Prostate gland (tissue), 2 donors: ENCODE measurements at regions not wholly inside any gene's neighbourhood (a gene's known extent, or its start where the extent isn't known, plus 50 kb on each side); places are given as distances from the start of the nearest gene placed in this dataset.

Experiments
- DNase-seq: peaks from one replicate; pipeline ENCODE4 v3.0.0-alpha.2; 2019; ENCODE audit warnings: low spot score
- H3K27ac ChIP-seq, 2 donors: fragments of 200-600 bp; sonication (generic); 2 replicates each; pipeline ENCODE4 v1.5.1; 2017 to 2019
- H3K27me3 ChIP-seq: fragments of 200-600 bp; sonication (generic); replicated peaks from 2 replicates; pipeline ENCODE4 v1.5.1; 2019; ENCODE audit not compliant: insufficient read depth
- H3K36me3 ChIP-seq, 2 donors: fragments of 200-600 bp; sonication (generic); 1 replicate in 1 of 2; 2 replicates in 1 of 2; pipeline versions ENCODE4 v1.5.1 to v1.8.1; 2017 to 2019
- H3K4me1 ChIP-seq: fragments of 200-600 bp; sonication (generic); replicated peaks from 2 replicates; pipeline ENCODE4 v1.5.1; 2019
- H3K4me3 ChIP-seq, 2 donors: fragments of 200-600 bp; sonication (generic); 2 replicates each; pipeline ENCODE4 v1.5.1; 2017 to 2019
- H3K9me3 ChIP-seq: fragments of 200-600 bp; sonication (generic); 2 replicates; pipeline ENCODE4 v1.5.1; 2017
- CTCF ChIP-seq, 4 experiments: fragments of 200-600 bp in 2 of 4; fragments of 450-650 bp in 2 of 4; sonication (generic) in 2 of 4; IDR thresholded peaks; 1 replicate in 3 of 4; 2 replicates in 1 of 4; pipeline ENCODE4 v1.5.1; 2016 to 2019; ENCODE audit warnings: antibody characterized with exemption in 4 of 4, mild to moderate bottlenecking in 2 of 4, moderate library complexity in 2 of 4
- POLR2A ChIP-seq: fragments of 450-650 bp; IDR thresholded peaks from one replicate; pipeline ENCODE4 v1.6.1; 2016; ENCODE audit warnings: antibody characterized with exemption, mild to moderate bottlenecking
- POLR2AphosphoS5 ChIP-seq: sonication (generic); formaldehyde crosslinking; IDR thresholded peaks from one replicate; pipeline ENCODE4 v1.6.1; 2017; ENCODE audit warnings: antibody characterized with exemption
- WGBS: methylation state at CpG from one replicate; pipeline ENCODE4 v1.1.5; 2018; 5-methylcytosine and 5-hydroxymethylcytosine counted together
- intact Hi-C: fragments of 100-400 bp; cut with DNase I; formaldehyde crosslinking; loops from one replicate; pipeline ENCODE4 v1.14.2; 2022

GRCh38 chr19:28456708-28457320 is 756.1 kb downstream of the UQCRFS1 start:
- TF ChIP-seq POLR2A (no peak), POLR2AphosphoS5 (no peak), CTCF (IDR thresholded peaks at IDR 0.05) (no peak)
- Histone ChIP-seq H3K27me3 (no peaks in the 10 kb centered on the region), H3K4me3 (no peak overlapping the region), H3K9me3 (no peaks in the 10 kb centered on the region), H3K4me1 (no peaks in the 10 kb centered on the region), H3K27ac (no peak overlapping the region), H3K36me3 (no peaks in the 10 kb centered on the region)
- intact Hi-C loops, result no loop called here
- DNase-seq, result no peak
- 68% methylated on average over 5 of the region's 5 CpGs for WGBS

- Histone ChIP-seq H3K27me3 (no peaks in the 10 kb centered on the region), H3K9me3 (no peaks in the 10 kb centered on the region), H3K27ac (no peak overlapping the region), H3K4me1 (no peaks in the 10 kb centered on the region), H3K36me3 (no peaks in the 10 kb centered on the region), H3K4me3 (no peak overlapping the region)
- intact Hi-C loops, result no loop called here
- WGBS, result 56% methylated on average over 4 of the region's 4 CpGs
- TF ChIP-seq POLR2A, result no peak
- TF ChIP-seq POLR2AphosphoS5, result no peak
- no peak for TF ChIP-seq CTCF (IDR thresholded peaks at IDR 0.05)
- DNase-seq, result no peak
These were observed 756.7 kb downstream of the UQCRFS1 start for GRCh38 chr19:28456252-28456651.

GRCh38 chr19:28454083-28454482 is 758.9 kb downstream of the UQCRFS1 start:
- WGBS, result 46% methylated on average over 3 of the region's 3 CpGs

GRCh38 chr19:28453420-28453819 is 759.5 kb downstream of the UQCRFS1 start:
- no peak for DNase-seq
- Histone ChIP-seq H3K4me3 (no peak overlapping the region), H3K27me3 (no peaks in the 10 kb centered on the region), H3K4me1 (no peaks in the 10 kb centered on the region), H3K27ac (no peak overlapping the region), H3K36me3 (no peaks in the 10 kb centered on the region), H3K9me3 (no peaks in the 10 kb centered on the region)
- intact Hi-C loops, result no loop called here
- TF ChIP-seq CTCF (IDR thresholded peaks at IDR 0.05), result no peak
- no peak for TF ChIP-seq POLR2A
- TF ChIP-seq POLR2AphosphoS5, result no peak
- WGBS, result 94% methylated on average over 9 of the region's 9 CpGs

More at GRCh38 chr19:28454083-28454482, 758.9 kb downstream of the UQCRFS1 start:
- no peaks in the 10 kb centered on the region for H3K27me3 ChIP-seq
- no peak overlapping the region for H3K4me3 ChIP-seq
- no peaks in the 10 kb centered on the region for H3K4me1 ChIP-seq
- H3K27ac ChIP-seq, result no peak overlapping the region
- no peaks in the 10 kb centered on the region for H3K36me3 ChIP-seq
- TF ChIP-seq POLR2AphosphoS5 (no peak), POLR2A (no peak), CTCF (IDR thresholded peaks at IDR 0.05) (no peak)
- no peak for DNase-seq
- intact Hi-C loops, result no loop called here
- no peaks in the 10 kb centered on the region for H3K9me3 ChIP-seq

GRCh38 chr19:28449803-28450202 is 763.1 kb downstream of the UQCRFS1 start:
- H3K4me1 ChIP-seq, result no peaks in the 10 kb centered on the region
- 70% methylated on average over 1 of the region's 1 CpG for WGBS
- intact Hi-C loops, result no loop called here

More at GRCh38 chr19:28449803-28450202, 763.1 kb downstream of the UQCRFS1 start:
- Histone ChIP-seq H3K4me3 (no peak overlapping the region), H3K36me3 (no peaks in the 10 kb centered on the region), H3K27ac (no peak overlapping the region), H3K9me3 (no peaks in the 10 kb centered on the region), H3K27me3 (no peaks in the 10 kb centered on the region)
- no peak for DNase-seq
- no peak for TF ChIP-seq POLR2AphosphoS5
- TF ChIP-seq POLR2A, result no peak
- no peak for TF ChIP-seq CTCF (IDR thresholded peaks at IDR 0.05)
